ENCODE measurements at regions not wholly inside any gene's neighbourhood (a gene's known extent, or its start where the extent isn't known, plus 50 kb on each side); places are given as distances from the start of the nearest gene placed in this dataset.

DNA sequence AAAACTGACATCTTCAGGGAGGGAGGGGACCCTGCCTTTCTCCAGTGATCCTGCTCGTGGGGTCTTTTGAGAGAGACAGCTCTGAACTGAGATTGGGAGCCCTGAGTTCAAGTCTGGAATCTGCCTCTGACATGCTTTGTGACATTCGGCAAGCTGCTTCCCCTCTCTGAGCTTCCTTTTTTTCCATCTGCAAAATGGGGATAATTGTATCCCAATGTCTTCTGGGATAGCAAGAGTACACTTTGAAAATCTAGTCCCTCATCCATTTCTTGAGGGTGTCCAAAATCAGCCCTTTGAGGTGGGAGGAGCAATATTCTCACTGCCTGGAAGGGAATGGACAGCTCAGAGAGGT is 186.3 kb downstream of the RGS3 start:
- H3K4me2 ChIP-seq (ENCODE audit: control insufficient read depth, extremely low read depth, insufficient read depth, low read depth, low read length): no peak overlapping the region
- no peak overlapping the region for H2AFZ ChIP-seq (ENCODE audit: control insufficient read depth, low read length)
- no peak for TF ChIP-seq EZH2 (IDR thresholded peaks at IDR 0.05; ENCODE audit: low read length)
- TF ChIP-seq, protein P1, sequence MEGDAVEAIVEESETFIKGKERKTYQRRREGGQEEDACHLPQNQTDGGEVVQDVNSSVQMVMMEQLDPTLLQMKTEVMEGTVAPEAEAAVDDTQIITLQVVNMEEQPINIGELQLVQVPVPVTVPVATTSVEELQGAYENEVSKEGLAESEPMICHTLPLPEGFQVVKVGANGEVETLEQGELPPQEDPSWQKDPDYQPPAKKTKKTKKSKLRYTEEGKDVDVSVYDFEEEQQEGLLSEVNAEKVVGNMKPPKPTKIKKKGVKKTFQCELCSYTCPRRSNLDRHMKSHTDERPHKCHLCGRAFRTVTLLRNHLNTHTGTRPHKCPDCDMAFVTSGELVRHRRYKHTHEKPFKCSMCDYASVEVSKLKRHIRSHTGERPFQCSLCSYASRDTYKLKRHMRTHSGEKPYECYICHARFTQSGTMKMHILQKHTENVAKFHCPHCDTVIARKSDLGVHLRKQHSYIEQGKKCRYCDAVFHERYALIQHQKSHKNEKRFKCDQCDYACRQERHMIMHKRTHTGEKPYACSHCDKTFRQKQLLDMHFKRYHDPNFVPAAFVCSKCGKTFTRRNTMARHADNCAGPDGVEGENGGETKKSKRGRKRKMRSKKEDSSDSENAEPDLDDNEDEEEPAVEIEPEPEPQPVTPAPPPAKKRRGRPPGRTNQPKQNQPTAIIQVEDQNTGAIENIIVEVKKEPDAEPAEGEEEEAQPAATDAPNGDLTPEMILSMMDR (optimal IDR thresholded peaks at IDR 0.05 in 1 of 3, IDR thresholded peaks at IDR 0.05 in 1 of 3, conservative IDR thresholded peaks at IDR 0.05 in 1 of 3; ENCODE audit: extremely low read depth in 1 of 3, insufficient read depth in 2 of 3, low read length in 3 of 3): no peak
- no peak for DNase-seq (ENCODE audit: low read depth, low spot score)
- no peaks in the 10 kb centered on the region for H3K27me3 ChIP-seq (ENCODE audit: control insufficient read depth, extremely low read depth, insufficient read depth, low read length)
- no peaks in the 10 kb centered on the region for H3K4me1 ChIP-seq (ENCODE audit: control insufficient read depth, extremely low read depth, insufficient read depth, low read length)
- no peak overlapping the region for H3K27ac ChIP-seq (ENCODE audit: control insufficient read depth, insufficient read depth, low read length)
- no peak overlapping the region for H3K9ac ChIP-seq (ENCODE audit: control insufficient read depth, extremely low read depth, insufficient read depth, low read length)
- no peak for FAIRE-seq
- H3K79me2 ChIP-seq (ENCODE audit: control insufficient read depth, insufficient read depth, low read length): no peaks in the 10 kb centered on the region
- H3K9me1 ChIP-seq (ENCODE audit: control insufficient read depth, extremely low read depth, insufficient read depth, low read length): peaks cover 3% of the 10 kb centered on the region
- H3K4me3 ChIP-seq (ENCODE audit: control insufficient read depth in 2 of 3, extremely low read depth in 1 of 3, insufficient read depth in 2 of 3, low read depth in 1 of 3, low read length in 3 of 3): no peak overlapping the region
- H3K36me3 ChIP-seq (ENCODE audit: control insufficient read depth in 2 of 2, extremely low read depth in 1 of 2, insufficient read depth in 2 of 2, low read length in 2 of 2): no peaks in the 10 kb centered on the region
- no peaks in the 10 kb centered on the region for H4K20me1 ChIP-seq (ENCODE audit: control insufficient read depth, extremely low read depth, insufficient read depth, low read length)
- dilution Hi-C loops (cut with MboI; ENCODE audit: extremely low pct_ligation_motif_present, low sequenced_read_pairs): no loop called here
- H3K9me3 ChIP-seq (ENCODE audit: control insufficient read depth, low read depth, low read length): no peaks in the 10 kb centered on the region

DNA sequence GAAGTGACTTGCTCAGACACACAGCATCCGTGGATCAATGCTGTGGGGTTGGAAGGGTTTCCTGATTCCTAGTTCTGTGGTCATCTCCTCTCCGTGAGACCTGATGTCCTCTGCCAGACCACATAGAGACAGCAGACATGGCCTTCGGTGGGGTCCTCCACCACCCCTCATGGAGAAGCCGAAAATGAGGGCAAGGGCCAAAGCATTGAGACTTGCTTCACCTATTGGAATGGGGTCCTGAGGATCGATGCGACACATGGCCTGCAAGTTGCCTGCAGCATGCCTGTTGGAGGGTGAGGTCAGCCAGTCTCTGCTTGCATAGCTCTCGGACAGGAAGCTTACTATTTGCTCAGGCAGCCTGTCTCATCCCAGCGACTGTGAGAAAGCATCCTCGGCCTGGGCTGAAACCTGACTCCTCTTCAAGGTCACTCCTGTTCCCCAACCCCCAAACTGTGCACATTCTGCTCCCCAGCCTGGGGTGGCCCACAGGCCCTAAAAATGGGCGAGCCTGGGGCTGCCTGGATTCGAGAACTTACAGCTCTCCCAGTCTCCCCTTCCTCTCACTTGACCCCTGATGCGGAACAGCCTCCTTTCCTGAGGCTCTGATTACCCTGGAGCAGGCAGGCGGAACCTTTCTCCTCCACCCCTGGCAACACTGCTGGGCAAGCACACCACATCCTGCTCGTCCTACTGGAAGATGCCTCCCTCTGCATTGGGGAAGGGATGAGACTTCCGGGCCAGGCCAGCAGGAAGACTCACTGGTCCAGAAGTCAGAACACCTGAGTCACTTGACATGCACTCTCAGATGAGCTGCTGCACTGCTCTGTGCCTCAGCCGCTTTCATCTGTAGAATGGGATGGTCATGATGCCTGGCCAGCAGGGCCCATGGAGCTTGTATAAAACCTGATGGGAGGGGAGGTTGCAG is 186.9 kb downstream of the RGS3 start:
- DNase-seq (ENCODE audit: low read depth, low spot score) (no peak), FAIRE-seq (no peak)
- Histone ChIP-seq H3K4me3 (ENCODE audit: control insufficient read depth in 2 of 3, extremely low read depth in 1 of 3, insufficient read depth in 2 of 3, low read depth in 1 of 3, low read length in 3 of 3) (no peak overlapping the region), H3K9ac (ENCODE audit: control insufficient read depth, extremely low read depth, insufficient read depth, low read length) (no peak overlapping the region), H3K27ac (ENCODE audit: control insufficient read depth, insufficient read depth, low read length) (no peak overlapping the region), H3K27me3 (ENCODE audit: control insufficient read depth, extremely low read depth, insufficient read depth, low read length) (no peaks in the 10 kb centered on the region), H4K20me1 (ENCODE audit: control insufficient read depth, extremely low read depth, insufficient read depth, low read length) (no peaks in the 10 kb centered on the region), H3K36me3 (ENCODE audit: control insufficient read depth in 2 of 2, extremely low read depth in 1 of 2, insufficient read depth in 2 of 2, low read length in 2 of 2) (no peaks in the 10 kb centered on the region), H3K4me2 (ENCODE audit: control insufficient read depth, extremely low read depth, insufficient read depth, low read depth, low read length) (no peak overlapping the region), H3K9me3 (ENCODE audit: control insufficient read depth, low read depth, low read length) (no peaks in the 10 kb centered on the region), H3K79me2 (ENCODE audit: control insufficient read depth, insufficient read depth, low read length) (no peaks in the 10 kb centered on the region), H2AFZ (ENCODE audit: control insufficient read depth, low read length) (peak overlapping the region; percentile 19), H3K9me1 (ENCODE audit: control insufficient read depth, extremely low read depth, insufficient read depth, low read length) (peaks cover 3% of the 10 kb centered on the region), H3K4me1 (ENCODE audit: control insufficient read depth, extremely low read depth, insufficient read depth, low read length) (peaks cover 4% of the 10 kb centered on the region)
- dilution Hi-C loops (cut with MboI; ENCODE audit: extremely low pct_ligation_motif_present, low sequenced_read_pairs): no loop called here
- no peak for TF ChIP-seq EZH2 (IDR thresholded peaks at IDR 0.05; ENCODE audit: low read length)
- TF ChIP-seq, protein P1 (optimal IDR thresholded peaks at IDR 0.05 in 1 of 3, IDR thresholded peaks at IDR 0.05 in 1 of 3, conservative IDR thresholded peaks at IDR 0.05 in 1 of 3; ENCODE audit: extremely low read depth in 1 of 3, insufficient read depth in 2 of 3, low read length in 3 of 3): no peak

All from keratinocyte (primary cell).